ENCODE measurements at regions not wholly inside any gene's neighbourhood (a gene's known extent, or its start where the extent isn't known, plus 50 kb on each side); places are given as distances from the start of the nearest gene placed in this dataset.

DNA sequence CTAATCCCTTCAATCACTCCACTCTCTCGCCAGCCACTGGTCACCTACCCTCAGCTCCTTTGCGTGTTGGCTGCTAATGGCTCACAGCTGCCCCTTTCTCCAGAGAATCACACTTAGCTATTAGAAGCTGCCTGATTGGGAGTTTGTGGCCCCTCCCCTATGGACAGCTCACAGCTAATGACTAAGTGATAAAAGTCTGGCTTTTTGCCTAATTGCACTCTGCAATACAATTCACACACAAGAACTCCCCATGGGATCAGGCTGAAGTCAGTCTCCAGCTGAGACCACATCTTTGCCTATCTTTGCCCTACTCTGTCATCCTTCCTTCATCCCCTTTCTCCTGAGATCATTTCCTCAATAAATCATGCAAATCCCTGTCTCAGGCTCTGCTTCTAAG is 701.9 kb upstream of the RAB6C start (continued):
- no peak for TF ChIP-seq HMGXB4 (CRISPR knock-in tag; IDR thresholded peaks at IDR 0.05)

GRCh38 chr2:129281791-129282530 is 697.5 kb upstream of the RAB6C start:
- Mint-ChIP-seq H3K27ac (no peak overlapping the region), H3K4me3 (no peak overlapping the region), H3K4me1 (no peaks in the 10 kb centered on the region), H3K27me3 (ENCODE audit: low read depth) (no peaks in the 10 kb centered on the region), H3K9me3 (peaks cover 36% of the 10 kb centered on the region), H3K36me3 (peaks cover 10% of the 10 kb centered on the region)
- ChIA-PET CTCF (interaction anchor here (0.5 kb wide), 1 partner anchor 37 kb away, joined by 5 read pairs; no protein-coding TSS in a partner anchor), POLR2A (no interaction called here)
- ATAC-seq (no peak), DNase-seq (ENCODE audit: low spot score) (no peak)
- TF ChIP-seq SOX15 (CRISPR knock-in tag; IDR thresholded peaks at IDR 0.05) (no peak), ESRRA (CRISPR knock-in tag; IDR thresholded peaks at IDR 0.05; ENCODE audit: borderline replicate concordance) (no peak), STAT6 (CRISPR knock-in tag; conservative IDR thresholded peaks at IDR 0.05; ENCODE audit: low read depth) (no peak), MXD4 (CRISPR knock-in tag; IDR thresholded peaks at IDR 0.05; ENCODE audit: borderline replicate concordance) (no peak), ZNF423 (CRISPR knock-in tag; IDR thresholded peaks at IDR 0.05) (no peak), TEAD4 (CRISPR knock-in tag; IDR thresholded peaks at IDR 0.05) (no peak), ATF1 (CRISPR knock-in tag; IDR thresholded peaks at IDR 0.05) (no peak), ELF4 (CRISPR knock-in tag; IDR thresholded peaks at IDR 0.05; ENCODE audit: low read depth) (no peak), ATF2 (CRISPR knock-in tag; IDR thresholded peaks at IDR 0.05; ENCODE audit: borderline replicate concordance, low read depth) (no peak), NR1H2 (CRISPR knock-in tag; IDR thresholded peaks at IDR 0.05) (no peak), SMAD4 (CRISPR knock-in tag; IDR thresholded peaks at IDR 0.05) (no peak), GTF2I (CRISPR knock-in tag; conservative IDR thresholded peaks at IDR 0.05) (no peak), TP53 (CRISPR knock-in tag; IDR thresholded peaks at IDR 0.05) (no peak), RELA (CRISPR knock-in tag; IDR thresholded peaks at IDR 0.05; ENCODE audit: borderline replicate concordance) (no peak), ZSCAN18 (CRISPR knock-in tag; IDR thresholded peaks at IDR 0.05) (no peak), TCF7 (CRISPR knock-in tag; IDR thresholded peaks at IDR 0.05; ENCODE audit: low read depth) (no peak)
- TF ChIP-seq, protein P1, sequence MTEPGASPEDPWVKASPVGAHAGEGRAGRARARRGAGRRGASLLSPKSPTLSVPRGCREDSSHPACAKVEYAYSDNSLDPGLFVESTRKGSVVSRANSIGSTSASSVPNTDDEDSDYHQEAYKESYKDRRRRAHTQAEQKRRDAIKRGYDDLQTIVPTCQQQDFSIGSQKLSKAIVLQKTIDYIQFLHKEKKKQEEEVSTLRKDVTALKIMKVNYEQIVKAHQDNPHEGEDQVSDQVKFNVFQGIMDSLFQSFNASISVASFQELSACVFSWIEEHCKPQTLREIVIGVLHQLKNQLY (CRISPR knock-in tag; IDR thresholded peaks at IDR 0.05), result no peak
- TF ChIP-seq, protein P2, sequence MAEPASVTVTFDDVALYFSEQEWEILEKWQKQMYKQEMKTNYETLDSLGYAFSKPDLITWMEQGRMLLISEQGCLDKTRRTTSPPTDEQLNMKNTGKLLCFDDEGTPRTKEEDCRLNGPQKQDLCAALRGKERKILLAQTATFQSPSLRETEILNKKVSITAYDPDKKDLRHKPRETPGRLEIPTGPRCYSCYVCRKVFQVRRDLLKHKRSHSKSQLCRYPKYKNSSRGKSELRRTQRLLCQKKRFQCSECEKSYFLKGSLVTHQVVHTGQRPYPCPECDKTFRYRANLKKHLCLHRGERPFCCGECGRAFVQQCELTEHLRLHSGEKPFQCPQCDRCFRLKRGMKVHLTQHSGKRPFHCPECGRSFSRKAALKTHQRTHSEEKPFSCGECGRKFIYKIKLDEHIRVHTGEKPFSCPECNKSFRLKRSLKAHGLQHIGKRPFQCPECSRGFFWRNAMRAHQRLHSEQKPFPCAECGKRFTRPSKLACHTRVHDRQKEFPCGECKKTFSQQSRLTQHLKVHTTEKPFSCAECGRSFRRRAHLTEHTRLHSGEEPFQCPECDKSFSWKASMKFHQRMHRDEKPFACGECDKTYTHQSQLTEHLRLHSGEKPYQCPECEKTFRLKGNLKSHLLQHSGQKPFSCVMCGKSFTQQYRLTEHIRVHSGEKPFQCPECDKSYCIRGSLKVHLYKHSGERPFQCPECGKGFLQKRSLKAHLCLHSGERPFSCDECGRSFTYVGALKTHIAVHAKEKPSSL (CRISPR knock-in tag; conservative IDR thresholded peaks at IDR 0.05), result no peak
- TF ChIP-seq, protein P3, sequence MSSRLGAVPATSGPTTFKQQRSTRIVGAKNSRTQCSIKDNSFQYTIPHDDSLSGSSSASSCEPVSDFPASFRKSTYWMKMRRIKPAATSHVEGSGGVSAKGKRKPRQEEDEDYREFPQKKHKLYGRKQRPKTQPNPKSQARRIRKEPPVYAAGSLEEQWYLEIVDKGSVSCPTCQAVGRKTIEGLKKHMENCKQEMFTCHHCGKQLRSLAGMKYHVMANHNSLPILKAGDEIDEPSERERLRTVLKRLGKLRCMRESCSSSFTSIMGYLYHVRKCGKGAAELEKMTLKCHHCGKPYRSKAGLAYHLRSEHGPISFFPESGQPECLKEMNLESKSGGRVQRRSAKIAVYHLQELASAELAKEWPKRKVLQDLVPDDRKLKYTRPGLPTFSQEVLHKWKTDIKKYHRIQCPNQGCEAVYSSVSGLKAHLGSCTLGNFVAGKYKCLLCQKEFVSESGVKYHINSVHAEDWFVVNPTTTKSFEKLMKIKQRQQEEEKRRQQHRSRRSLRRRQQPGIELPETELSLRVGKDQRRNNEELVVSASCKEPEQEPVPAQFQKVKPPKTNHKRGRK (CRISPR knock-in tag; IDR thresholded peaks at IDR 0.05; ENCODE audit: borderline replicate concordance), result no peak
- TF ChIP-seq, protein P4, sequence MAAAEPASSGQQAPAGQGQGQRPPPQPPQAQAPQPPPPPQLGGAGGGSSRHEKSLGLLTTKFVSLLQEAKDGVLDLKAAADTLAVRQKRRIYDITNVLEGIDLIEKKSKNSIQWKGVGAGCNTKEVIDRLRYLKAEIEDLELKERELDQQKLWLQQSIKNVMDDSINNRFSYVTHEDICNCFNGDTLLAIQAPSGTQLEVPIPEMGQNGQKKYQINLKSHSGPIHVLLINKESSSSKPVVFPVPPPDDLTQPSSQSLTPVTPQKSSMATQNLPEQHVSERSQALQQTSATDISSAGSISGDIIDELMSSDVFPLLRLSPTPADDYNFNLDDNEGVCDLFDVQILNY (CRISPR knock-in tag; IDR thresholded peaks at IDR 0.05), result no peak
